ENCODE measurements at regions not wholly inside any gene's neighbourhood (a gene's known extent, or its start where the extent isn't known, plus 50 kb on each side); places are given as distances from the start of the nearest gene placed in this dataset.
"Not testable (repeated sequence)": the region's sequence is repeated elsewhere in the genome, so short reads cannot be mapped to it uniquely, and the experiment has no call there.

GRCh38 chr2:77720115-77720514 is 197.9 kb upstream of the LRRTM4 start:
- DNase-seq (ENCODE audit: low spot score in 2 of 2): no peak
- FAIRE-seq: no peak

DNA sequence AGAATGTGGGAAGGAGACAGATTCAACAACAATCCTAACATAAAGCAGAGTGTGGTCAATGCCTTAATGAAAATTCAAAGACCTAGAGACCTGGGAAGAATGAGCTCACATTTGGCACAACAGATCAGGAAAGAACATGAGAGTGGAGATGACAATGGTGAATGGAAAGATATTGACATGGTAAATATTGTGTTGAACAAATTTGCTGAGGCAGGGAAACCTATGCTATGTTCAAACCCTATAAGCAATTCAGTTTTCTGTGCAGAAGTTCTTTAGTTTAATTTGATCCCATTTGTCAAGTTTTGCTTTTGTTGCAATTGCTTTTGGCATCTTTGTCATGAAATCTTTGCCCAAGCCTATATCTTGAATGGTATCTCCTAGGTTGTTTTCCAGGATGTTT is 199.4 kb upstream of the LRRTM4 start:
- FAIRE-seq (no peak), DNase-seq (ENCODE audit: low spot score in 2 of 2) (no peak)

DNA sequence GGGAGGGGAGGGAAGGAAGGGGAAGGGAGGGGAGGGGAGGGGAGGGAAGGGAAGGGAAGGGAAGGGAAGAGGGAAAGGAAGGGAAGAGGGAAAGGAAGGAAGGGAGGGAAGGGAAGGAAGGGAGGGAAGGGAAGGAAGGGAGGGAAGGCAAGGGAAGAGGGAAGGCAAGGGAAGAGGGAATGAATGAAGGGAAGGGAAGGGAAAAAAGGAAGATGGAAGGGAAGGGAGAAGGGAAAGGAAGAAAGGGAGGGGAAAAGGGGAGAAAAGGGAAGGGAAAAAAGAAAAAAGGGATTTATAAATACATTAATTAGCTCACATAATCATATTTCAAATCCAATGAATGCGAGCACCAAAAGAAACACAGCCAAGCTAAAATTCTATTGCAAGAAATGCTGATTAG is 202.9 kb upstream of the LRRTM4 start:
- no peak for DNase-seq (ENCODE audit: low spot score in 2 of 2)
- no peak for FAIRE-seq

DNA sequence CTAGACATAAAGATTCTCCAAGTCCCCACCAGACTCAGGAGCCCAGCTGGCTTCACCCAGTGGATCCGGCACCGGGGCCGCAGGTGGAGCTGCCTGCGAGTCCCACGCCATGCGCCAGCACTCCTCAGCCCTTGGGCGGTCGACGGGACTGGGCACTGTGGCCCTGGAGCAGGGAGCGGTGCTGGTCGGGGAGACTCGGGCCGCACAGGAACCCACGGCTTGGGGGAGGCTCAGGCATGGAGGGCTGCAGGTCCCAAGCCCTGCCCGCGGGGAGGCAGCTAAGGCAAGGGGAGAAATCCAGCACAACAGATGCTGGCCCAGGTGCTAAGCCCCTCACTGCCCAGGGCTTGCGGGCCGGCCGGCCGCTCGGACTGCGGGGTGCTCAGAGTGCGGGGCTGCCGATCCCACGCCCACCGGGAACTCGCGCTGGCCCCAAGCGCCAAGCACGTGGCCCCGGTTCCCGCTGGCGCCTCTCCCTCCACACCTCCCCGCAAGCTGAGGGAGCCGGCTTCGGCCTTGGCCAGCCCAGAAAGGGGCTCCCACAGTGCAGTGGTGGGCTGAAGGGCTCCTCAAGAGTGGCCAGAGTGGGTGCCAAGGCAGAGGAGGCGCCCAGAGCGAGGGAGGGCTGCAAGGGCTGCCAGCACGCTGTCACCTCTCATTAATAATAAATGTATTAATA is 212.6 kb upstream of the LRRTM4 start:
- DNase-seq (ENCODE audit: low spot score in 2 of 2); FAIRE-seq: not testable (repeated sequence)

- no peak for DNase-seq (ENCODE audit: low spot score in 2 of 2)
- no peak for FAIRE-seq
Observed at GRCh38 chr2:77737236-77737635, 215.1 kb upstream of the LRRTM4 start.

DNA sequence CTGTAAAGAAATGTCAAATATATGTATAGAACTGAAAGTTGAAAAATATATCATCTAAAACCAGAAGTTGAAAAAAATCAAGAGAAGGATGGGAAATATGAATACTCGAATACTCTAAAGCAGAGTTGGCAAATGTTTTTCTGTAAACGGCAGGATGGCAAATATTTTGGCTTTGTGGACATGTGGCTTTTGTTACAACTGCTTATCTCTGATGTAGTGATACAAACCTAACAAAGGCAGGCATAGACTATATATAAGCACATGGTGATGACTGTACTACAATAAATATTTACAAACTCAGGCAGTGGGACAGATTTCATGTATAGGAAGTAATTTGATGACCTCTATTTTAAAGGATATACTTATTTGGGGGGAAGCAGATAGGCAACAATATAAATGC is 224.6 kb upstream of the LRRTM4 start:
- FAIRE-seq (no peak), DNase-seq (ENCODE audit: low spot score in 2 of 2) (no peak)

DNA sequence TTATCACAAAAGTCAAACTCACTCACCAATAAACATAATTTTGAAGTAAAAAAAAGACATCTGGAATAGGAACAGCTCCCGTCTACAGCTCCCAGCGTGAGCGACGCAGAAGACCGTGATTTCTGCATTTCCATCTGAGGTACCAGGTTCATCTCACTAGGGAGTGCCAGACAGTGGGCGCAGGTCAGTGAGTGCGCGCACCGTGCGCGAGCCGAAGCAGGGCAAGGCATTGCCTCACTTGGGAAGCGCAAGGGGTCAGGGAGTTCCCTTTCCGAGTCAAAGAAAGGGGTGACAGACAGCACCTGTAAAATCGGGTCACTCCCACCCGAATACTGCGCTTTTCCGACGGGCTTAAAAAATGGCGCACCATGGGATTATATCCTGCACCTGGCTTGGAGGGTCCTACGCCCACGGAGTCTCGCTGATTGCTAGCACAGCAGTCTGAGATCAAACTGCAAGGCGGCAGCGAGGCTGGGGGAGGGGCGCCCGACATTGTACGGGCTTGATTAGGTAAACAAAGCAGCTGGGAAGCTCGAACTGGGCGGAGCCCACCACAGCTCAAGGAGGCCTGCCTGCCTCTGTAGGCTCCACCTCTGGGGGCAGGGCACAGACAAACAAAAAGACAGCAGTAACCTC is 231.7 kb upstream of the LRRTM4 start:
- DNase-seq (ENCODE audit: low spot score in 2 of 2); FAIRE-seq: not testable (repeated sequence)

GRCh38 chr2:77767388-77768076 is 245.4 kb upstream of the LRRTM4 start:
- no peak for FAIRE-seq

DNA sequence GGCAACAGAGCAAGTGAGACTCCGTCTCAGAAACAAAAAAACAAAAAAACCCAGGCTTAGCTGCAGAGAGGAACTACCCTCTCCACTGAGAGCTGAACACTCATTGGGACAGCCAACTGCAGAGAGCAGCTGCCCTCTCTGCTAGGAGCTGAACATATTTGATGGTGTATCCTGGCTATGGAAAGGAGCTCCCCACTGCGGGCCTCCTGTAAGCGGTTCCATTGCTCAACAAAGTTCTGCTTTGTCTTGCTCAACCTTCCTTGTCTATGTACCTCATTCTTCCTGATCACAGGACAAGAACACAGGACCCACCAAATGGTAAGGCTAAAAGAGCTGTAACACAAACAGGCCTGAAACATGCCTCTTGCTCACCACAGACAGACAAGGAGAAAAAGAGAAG is 246.3 kb upstream of the LRRTM4 start:
- DNase-seq (ENCODE audit: low spot score in 2 of 2): no peak
- no peak for FAIRE-seq

More at GRCh38 chr2:77767388-77768076, 245.4 kb upstream of the LRRTM4 start:
- DNase-seq (ENCODE audit: low spot score in 2 of 2): no peak

- DNase-seq (ENCODE audit: low spot score in 2 of 2) (no peak), FAIRE-seq (no peak)
Observed at GRCh38 chr2:77778917-77779316, 256.7 kb upstream of the LRRTM4 start.

DNA sequence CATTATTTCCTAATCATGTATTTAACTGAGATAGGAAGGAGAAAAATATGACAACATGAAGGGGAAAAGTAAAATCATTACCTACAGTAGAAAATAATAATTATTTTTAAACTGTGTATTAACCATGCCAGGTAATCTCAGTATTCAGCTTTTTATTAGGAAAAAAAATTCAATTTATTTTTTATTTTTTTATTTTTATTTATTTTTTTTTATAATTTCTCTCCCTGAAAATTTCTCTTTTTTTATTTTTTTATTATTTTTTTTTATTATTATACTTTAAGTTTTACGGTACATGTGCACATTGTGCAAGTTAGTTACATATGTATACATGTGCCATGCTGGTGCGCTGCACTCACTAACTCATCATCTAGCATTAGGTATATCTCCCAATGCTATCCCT is 271.3 kb upstream of the LRRTM4 start:
- FAIRE-seq: peak; percentile 92
- DNase-seq (ENCODE audit: low spot score in 2 of 2): not testable (repeated sequence)

DNA sequence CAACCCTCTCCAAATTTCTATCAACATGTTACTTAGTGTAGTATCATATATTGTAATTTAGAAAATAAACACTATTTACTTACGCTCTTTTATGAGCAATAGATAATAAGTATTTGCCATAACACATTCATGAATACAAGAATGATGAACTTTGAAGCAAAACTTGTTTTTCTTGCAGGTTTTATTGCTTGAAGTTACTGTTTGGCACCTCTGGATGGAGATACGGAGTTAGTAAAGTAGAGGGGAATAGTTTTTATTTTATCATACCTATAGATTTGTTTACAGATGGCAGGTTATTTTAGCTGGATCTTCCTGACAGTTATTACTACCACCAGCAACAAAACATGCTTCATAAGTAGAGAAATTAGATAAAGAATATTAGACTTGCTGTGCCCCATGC is 274.2 kb upstream of the LRRTM4 start:
- FAIRE-seq (no peak), DNase-seq (ENCODE audit: low spot score in 2 of 2) (no peak)

- DNase-seq (ENCODE audit: low spot score in 2 of 2) (no peak), FAIRE-seq (no peak)
Observed at GRCh38 chr2:77797088-77797487, 274.9 kb upstream of the LRRTM4 start.

DNA sequence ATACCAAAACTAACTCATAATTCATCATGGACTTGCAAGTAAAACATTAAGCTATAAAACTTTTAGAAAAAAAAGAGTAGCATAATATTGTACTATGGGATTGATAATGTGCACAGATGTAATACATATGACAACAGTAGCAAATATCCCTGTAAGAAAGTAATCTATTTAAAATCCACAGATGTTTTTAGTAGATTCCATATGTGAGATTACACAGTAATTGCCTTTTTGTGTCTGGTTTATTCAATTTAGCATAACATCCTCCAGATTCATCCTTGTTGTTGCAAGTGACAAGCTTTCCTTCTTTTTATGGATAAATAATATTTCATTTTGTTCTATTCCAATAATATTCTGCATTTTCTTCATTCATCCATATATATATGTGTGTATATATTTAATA is 278.2 kb upstream of the LRRTM4 start:
- FAIRE-seq (no peak), DNase-seq (ENCODE audit: low spot score in 2 of 2) (no peak)

DNA sequence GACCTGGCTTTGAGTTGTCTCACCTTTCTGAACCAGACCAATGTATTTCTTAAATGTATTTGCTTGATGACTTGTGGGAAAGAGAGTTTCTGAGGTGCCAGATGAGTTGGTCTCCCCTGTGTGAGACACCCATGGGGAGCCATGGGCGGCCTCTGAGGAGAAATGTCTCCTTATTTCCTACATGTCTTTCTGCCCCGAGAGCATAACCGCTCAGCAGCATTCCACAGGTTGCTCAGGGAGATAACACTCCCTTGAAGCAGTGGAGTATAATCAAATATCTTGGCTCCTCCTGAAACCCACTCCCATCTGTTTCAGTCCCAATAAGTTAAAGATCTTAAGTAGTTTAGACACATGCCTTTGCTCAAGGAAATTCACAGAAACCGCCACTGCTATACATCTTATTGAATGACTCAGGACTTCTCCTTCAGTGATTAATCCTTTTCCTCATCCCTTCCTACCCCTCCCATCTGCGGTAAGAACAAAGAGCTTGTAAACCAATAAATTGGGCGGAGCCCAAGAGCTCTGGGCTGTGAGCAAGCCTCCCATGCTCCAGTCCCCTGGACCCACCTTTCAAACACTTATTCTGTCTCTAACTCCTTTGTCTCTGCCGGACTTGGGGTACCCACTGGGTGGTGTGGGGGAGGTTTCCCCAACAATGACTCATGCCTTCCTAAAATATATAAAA is 285.5 kb upstream of the LRRTM4 start:
- DNase-seq (ENCODE audit: low spot score in 2 of 2) (no peak), FAIRE-seq (no peak)

- DNase-seq (ENCODE audit: low spot score in 2 of 2) (no peak), FAIRE-seq (no peak)
Observed at GRCh38 chr2:77808599-77808998, 286.4 kb upstream of the LRRTM4 start.

- FAIRE-seq (no peak), DNase-seq (ENCODE audit: low spot score in 2 of 2) (no peak)
Observed at GRCh38 chr2:77813599-77813998, 291.4 kb upstream of the LRRTM4 start.

DNA sequence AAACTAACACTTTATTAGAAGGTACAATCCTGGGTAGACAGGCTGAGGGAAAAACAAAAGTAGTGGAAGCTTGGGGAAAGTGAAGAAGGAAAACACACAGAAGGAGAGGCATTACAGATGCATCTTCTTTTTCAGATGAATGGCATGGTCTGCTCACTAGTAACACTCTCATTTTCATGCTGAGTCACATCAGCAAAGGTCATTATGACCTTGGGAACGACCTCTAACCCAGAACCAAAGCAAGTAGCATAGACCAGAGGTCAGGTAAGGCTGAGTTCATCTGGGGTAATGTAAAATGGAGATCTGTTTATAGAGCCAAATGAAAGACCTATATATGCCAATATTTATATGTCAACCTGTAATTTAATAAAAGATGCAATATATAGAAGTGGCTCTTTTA is 294.4 kb upstream of the LRRTM4 start:
- DNase-seq (ENCODE audit: low spot score in 2 of 2) (no peak), FAIRE-seq (no peak)

DNA sequence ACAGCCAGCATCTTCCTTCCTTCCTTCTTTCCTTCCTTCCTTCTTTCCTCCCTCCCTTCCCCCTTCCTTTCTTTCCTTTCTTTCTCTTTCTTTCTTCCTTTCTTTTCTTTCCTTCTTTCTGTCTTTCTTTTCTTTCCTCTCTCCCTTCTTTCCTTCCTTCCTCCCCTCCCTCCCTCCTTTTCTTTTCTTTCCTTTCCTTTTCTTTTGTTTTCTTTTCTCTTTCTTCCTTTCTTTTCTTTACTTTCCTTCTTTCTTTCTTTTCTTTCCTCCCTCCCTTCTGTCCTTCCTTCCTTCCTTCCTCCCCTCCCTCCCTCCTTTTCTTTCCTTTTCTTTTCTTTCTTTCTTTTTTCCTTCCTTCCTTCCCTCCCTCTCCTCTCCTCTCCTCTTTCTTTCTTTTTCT is 296.0 kb upstream of the LRRTM4 start:
- DNase-seq (ENCODE audit: low spot score in 2 of 2): no peak
- FAIRE-seq: no peak

- no peak for DNase-seq (ENCODE audit: low spot score in 2 of 2)
- FAIRE-seq: no peak
Observed at GRCh38 chr2:77823028-77823427, 300.9 kb upstream of the LRRTM4 start.

GRCh38 chr2:77831060-77831459 is 308.9 kb upstream of the LRRTM4 start:
- no peak for FAIRE-seq
- no peak for DNase-seq (ENCODE audit: low spot score in 2 of 2)
